GM21515 (cell line): ENCODE measurements at regions not wholly inside any gene's neighbourhood (a gene's known extent, or its start where the extent isn't known, plus 50 kb on each side); places are given as distances from the start of the nearest gene placed in this dataset.
A peak's percentile ranks its signal among the peaks of the same experiment; 100 is the strongest.

ENCODE experiments used
- ATAC-seq: cut with Tn5 transposase; IDR thresholded peaks from one replicate; pipeline ENCODE4 v1.9.1; 2021; ENCODE audit not compliant: unreplicated experiment

- no peak for ATAC-seq
Measured at GRCh38 chr4:144461906-144462305, 184.1 kb upstream of the HHIP start.

GRCh38 chr4:144463236-144463635 lies 182.7 kb upstream of the HHIP start:
- ATAC-seq = no peak

- no peak for ATAC-seq
Measured at GRCh38 chr4:144463896-144464295, 182.1 kb upstream of the HHIP start.

DNA sequence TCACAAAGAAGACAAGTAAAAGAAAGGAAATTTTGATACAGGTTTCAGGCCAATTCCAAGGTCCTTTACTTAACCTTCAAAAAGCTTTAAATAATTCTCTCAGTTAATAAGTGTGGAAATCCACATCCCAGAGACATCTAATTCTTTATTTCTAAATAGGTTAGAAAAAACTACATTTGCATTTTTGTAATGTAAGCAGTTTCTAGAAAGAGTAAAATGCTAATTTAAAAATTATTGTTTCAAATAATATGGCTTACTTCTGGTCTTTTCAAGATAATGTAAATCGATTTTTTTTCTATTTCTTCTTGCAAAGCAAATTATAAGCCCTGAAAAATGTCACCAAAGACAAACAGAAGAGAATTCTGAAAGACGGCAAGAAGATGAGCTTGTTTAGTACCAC lies 180.4 kb upstream of the HHIP start:
- no peak for ATAC-seq

DNA sequence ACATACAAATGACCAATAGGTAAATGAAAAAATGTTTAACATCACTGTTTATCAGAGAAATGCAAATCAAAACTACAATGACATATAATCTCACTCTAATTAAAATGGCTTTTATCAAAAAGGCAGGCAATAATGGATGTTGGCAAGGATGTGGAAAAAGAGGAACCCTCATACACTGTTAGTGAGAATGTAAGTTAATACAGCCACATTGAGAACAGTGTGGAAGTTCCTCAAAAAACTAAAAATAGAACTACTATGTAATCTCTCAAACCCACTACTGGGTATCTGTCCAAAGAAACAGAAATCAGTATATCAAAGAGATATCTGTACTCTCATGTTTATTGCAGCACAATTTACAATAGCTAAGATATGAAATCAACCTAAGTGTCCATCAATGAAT lies 165.9 kb upstream of the HHIP start:
- no peak for ATAC-seq

DNA sequence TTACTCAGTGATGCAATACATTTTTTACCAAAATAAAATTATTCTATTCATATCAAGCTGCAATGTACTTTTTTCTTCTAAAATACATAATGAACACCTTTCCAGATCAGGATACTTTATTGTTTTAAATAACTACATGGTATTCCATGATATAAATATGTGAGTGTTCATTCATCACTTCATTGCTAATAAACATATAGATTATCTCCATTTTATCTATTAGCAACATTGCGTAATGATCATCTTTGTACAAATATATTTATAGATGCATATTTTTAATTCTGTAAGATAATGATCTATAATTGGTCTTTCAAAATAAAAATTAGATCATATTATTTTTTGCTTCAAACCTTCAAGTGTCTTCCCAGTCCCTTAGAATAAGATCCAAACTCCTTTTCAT lies 156.1 kb upstream of the HHIP start:
- no peak for ATAC-seq

- ATAC-seq = no peak
Measured at GRCh38 chr4:144494280-144494679, 151.7 kb upstream of the HHIP start.

DNA sequence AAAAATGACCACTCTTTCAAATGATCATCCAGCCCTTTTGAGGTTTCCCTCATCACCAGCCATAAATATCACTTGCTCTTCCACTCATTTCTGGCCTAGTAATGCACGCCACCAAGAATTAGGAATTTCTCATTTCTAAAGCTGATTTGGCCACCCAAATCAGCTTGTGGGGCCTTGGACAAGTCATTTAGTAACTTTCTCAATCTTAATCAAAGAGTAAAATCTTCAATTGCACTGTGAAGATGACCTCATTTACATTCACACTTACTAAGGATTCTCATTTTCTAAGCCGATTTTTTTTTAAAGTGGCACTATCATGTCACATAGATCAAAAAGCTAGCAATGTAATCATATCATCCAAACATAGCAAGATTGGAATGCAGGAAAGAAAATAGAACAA lies 150.0 kb upstream of the HHIP start:
- ATAC-seq = no peak

GRCh38 chr4:144499777-144500176 lies 146.2 kb upstream of the HHIP start:
- peak; percentile 76 for ATAC-seq

GRCh38 chr4:144501231-144501780 lies 144.7 kb upstream of the HHIP start:
- no peak for ATAC-seq

- no peak for ATAC-seq
Measured at GRCh38 chr4:144504883-144505282, 141.1 kb upstream of the HHIP start.

- no peak for ATAC-seq
Measured at GRCh38 chr4:144507311-144508101, 138.4 kb upstream of the HHIP start.

DNA sequence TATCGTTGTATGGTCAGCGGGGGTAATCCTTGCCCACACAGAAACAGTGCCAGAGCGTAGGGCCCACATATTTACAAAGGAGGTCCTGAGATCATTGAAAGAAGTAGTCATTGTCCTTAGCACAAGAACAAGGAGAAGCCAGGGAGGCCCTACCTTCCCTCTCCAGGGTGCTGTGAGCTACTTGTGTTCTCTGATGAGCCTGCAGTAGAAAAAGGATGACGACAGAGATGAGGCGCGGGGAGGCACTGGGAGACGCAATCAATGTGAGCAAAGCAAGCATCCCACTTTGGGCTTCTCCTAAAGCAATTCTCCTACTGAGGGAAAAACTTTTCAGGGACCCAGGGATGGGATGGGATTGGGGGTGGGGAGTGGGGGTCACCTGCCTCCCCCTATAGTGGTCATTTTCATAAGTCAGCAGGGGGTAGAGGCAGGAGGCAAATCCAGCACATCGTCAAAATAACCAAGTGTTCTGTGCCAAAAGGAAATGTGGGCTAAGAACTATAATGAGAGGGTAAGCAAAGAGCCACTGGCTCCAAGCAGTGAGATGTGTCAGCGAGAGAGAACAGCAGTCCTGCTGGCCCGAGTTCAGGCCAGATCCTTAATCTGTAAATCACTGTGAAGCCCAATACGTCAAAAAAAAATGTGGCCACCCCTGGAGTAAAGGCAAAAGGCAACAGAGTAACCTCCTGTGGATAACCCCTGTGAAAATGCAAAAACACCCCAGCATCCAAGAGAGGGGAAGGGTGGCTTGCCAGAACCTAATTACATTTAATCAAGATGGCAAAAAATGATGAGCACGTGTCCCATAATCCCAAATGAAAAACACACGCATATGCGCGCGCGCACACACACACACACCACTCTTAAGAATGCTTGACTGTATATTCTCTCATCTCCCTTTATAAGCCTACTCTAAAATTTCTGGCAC lies 136.6 kb upstream of the HHIP start:
- ATAC-seq = no peak

DNA sequence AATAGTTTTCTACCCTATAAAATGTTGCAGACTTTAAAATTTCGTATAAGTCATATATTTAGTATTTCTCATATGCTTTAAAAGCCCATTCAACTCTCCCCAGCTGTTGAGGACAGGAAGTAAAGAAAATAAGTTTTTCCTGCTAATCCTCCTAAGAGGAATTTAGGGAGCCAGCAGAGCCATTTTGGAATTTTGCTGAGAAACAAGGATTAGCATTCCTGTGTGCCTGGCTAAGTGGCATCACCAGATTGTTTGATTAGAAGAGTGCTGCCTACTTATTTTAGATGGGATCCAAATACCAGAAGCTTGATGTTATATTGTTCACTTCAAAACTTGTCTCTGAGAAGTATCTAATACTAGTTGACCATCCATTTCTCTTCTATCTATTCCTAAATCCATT lies 131.2 kb upstream of the HHIP start:
- no peak for ATAC-seq

- ATAC-seq = no peak
Measured at GRCh38 chr4:144518181-144518895, 127.6 kb upstream of the HHIP start.

DNA sequence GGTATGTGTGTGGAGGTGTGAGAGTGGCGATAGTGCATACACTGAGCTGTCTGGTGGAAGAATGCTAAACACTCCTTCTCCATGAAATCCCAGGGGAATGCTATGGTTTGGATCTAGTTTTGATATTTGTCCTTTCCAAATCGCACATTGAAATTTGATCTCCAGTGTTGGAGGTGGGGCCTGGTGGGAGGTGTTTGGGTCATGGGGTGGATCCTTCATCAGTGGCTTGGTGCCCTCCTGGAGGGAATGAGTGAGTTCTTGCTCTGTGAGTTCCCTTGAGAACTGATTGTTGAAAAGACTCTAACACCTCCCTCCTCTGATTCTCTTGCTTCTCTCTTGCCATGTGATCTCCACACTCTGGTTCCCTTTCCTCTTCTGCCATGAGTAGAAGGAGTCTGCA lies 114.1 kb upstream of the HHIP start:
- ATAC-seq = no peak

- ATAC-seq = peak; percentile 100
Measured at GRCh38 chr4:144547678-144548298, 98.2 kb upstream of the HHIP start.

DNA sequence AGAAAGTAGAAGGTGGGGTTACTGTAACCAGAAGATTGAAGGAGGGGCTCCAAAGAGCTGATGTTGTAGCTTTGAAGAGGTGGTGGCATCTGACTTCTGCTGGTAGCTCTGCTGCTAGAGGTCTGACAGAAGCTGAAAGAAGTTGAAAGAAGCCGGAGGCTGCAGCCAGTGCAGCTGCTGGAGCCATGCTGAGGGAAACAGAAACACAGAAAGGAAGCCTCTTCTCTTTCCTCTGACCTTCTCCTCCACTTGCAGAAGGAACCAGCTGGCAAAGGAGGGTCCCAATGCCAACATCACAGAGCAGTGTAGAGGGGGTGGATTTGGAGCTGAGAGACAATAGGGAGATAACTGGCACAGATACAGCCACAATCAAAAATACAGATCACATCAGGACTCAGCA lies 89.3 kb upstream of the HHIP start:
- ATAC-seq = no peak

DNA sequence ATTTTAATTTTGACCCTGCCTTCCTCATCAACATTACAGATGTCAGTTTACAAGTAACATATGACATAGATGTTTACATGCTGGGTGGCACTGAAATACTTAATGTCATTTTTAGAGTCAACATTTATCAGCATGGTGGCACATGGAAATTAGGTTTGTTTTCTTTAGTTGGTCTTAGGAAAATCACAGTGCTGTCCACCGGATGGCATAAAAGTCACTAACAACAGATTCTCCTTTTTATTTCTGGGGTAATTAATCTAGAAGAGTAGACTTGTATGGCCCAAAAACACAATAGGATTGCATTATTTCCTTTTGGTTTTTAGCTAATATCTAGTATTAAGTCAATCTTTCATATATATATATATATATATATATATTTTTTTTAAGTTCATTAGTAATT lies 88.6 kb upstream of the HHIP start:
- no peak for ATAC-seq

DNA sequence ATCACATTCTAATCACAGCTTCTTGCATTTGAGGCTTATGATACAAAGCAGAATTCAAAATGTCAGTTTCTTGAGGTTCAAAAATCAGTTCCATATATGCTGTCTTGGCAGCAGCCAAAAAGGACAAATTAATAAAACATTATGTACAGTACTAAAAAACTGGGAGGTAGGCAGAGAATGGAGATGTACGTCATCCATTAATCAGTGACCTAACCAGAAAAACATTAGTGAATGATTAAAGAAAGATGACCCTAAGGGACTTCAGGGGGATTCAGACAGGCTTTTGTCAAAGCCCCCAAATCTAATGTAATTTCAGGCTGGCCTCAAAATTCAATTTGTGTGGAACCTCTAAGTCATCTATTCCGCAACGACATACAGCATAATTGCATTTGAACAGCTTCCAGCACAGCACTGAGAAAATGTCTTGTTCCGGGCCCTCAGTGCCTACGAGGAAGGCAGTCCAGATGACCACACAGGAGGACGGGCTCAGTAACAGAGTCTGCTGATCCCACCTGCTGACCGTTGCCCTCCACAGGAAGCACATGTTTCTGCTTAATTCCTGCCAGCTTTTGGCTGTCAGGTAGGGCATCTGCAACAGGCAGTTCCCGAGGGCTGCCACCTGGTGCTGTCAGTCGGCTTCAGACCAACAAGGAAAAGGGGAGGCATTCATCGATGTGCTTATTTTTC lies 83.8 kb upstream of the HHIP start:
- ATAC-seq = no peak
